Renal cortex interstitium (tissue), 11 donors: ENCODE measurements at regions not wholly inside any gene's neighbourhood (a gene's known extent, or its start where the extent isn't known, plus 50 kb on each side); places are given as distances from the start of the nearest gene placed in this dataset.

Experiments
- DNase-seq, 11 donors: peaks; one replicate each; pipeline ENCODE4 v3.0.0-alpha.2; 2013; ENCODE audit warnings: low read depth in 9 of 11, low spot score in 4 of 11; ENCODE audit errors: extremely low read depth in 1 of 11

- DNase-seq = no peak
These were observed 274.6 kb downstream of the ARL4A start for GRCh38 chr7:12961910-12962480.

GRCh38 chr7:12963435-12963834 is 276.0 kb downstream of the ARL4A start:
- DNase-seq = no peak

- no peak for DNase-seq
These were observed 277.4 kb downstream of the ARL4A start for GRCh38 chr7:12964836-12965235.

GRCh38 chr7:12965767-12966166 is 278.3 kb downstream of the ARL4A start:
- DNase-seq = no peak

GRCh38 chr7:12967322-12967721 is 279.9 kb downstream of the ARL4A start:
- no peak for DNase-seq

GRCh38 chr7:12968836-12969422 is 281.5 kb downstream of the ARL4A start:
- DNase-seq = no peak

GRCh38 chr7:12970626-12971025 is 283.2 kb downstream of the ARL4A start:
- no peak for DNase-seq

- DNase-seq = no peak
These were observed 287.2 kb downstream of the ARL4A start for GRCh38 chr7:12974451-12975166.

GRCh38 chr7:12975412-12975811 is 288.0 kb downstream of the ARL4A start:
- no peak for DNase-seq

- DNase-seq = peak in 4 of 11 donors; percentile 9 to 29 (median 13)
These were observed 291.7 kb downstream of the ARL4A start for GRCh38 chr7:12979181-12979580.

- no peak for DNase-seq
These were observed 294.7 kb downstream of the ARL4A start for GRCh38 chr7:12982178-12982577.

GRCh38 chr7:12984117-12984516 is 296.7 kb downstream of the ARL4A start:
- no peak for DNase-seq

- DNase-seq = no peak
These were observed 297.8 kb downstream of the ARL4A start for GRCh38 chr7:12985228-12985627.

GRCh38 chr7:12985752-12986151 is 298.3 kb downstream of the ARL4A start:
- DNase-seq = no peak

- DNase-seq = no peak
These were observed 299.8 kb downstream of the ARL4A start for GRCh38 chr7:12987238-12987637.

- DNase-seq = no peak
These were observed 303.0 kb downstream of the ARL4A start for GRCh38 chr7:12990440-12990839.

GRCh38 chr7:12993025-12993424 is 305.6 kb downstream of the ARL4A start:
- DNase-seq = peak in 7 of 11 donors; percentile 11 to 39 (median 19)

GRCh38 chr7:12995912-12996469 is 308.6 kb downstream of the ARL4A start:
- DNase-seq = no peak

- no peak for DNase-seq
These were observed 319.9 kb downstream of the ARL4A start for GRCh38 chr7:13007331-13007730.

GRCh38 chr7:13009517-13009916 is 322.1 kb downstream of the ARL4A start:
- no peak for DNase-seq
